KMS-11 (cell line): ENCODE measurements at regions not wholly inside any gene's neighbourhood (a gene's known extent, or its start where the extent isn't known, plus 50 kb on each side); places are given as distances from the start of the nearest gene placed in this dataset.

Source experiments
- H2AFZ ChIP-seq: fragments of 200-600 bp; sonication (generic); 2 replicates; pipeline ENCODE4 v1.6.1; 2016; ENCODE audit warnings: antibody characterized with exemption, mixed run types, low read depth
- H3K27ac ChIP-seq: fragments of 200-600 bp; sonication (generic); 2 replicates; pipeline ENCODE4 v1.6.1; 2016; ENCODE audit warnings: mild to moderate bottlenecking, mixed run types
- H3K27me3 ChIP-seq: fragments of 200-600 bp; sonication (generic); 2 replicates; pipeline ENCODE4 v1.6.1; 2017; ENCODE audit warnings: mild to moderate bottlenecking, low read depth, mixed run types, moderate library complexity; ENCODE audit not compliant: insufficient read depth
- H3K36me3 ChIP-seq: fragments of 200-600 bp; sonication (generic); 2 replicates; pipeline ENCODE4 v1.6.1; 2017; ENCODE audit warnings: mild to moderate bottlenecking, mixed run types; ENCODE audit not compliant: insufficient read depth
- H3K4me1 ChIP-seq: fragments of 200-600 bp; sonication (generic); 2 replicates; pipeline ENCODE4 v1.6.1; 2016; ENCODE audit warnings: mild to moderate bottlenecking, low read depth, mixed run types; ENCODE audit not compliant: poor library complexity, severe bottlenecking
- H3K4me2 ChIP-seq: fragments of 200-600 bp; sonication (generic); 2 replicates; pipeline ENCODE4 v1.7.0; 2016; ENCODE audit warnings: mild to moderate bottlenecking, mixed run types
- H3K4me3 ChIP-seq: fragments of 200-600 bp; sonication (generic); IDR thresholded peaks from 2 replicates; pipeline ENCODE4 v1.6.1; 2017; ENCODE audit warnings: low read depth, low read length, mixed read lengths; ENCODE audit not compliant: insufficient read depth
- H3K79me2 ChIP-seq: fragments of 200-600 bp; sonication (generic); 2 replicates; pipeline ENCODE4 v1.6.1; 2016; ENCODE audit warnings: low read depth, mixed run types; ENCODE audit not compliant: insufficient read depth
- H3K9ac ChIP-seq: fragments of 200-600 bp; sonication (generic); 2 replicates; pipeline ENCODE4 v1.6.1; 2016; ENCODE audit warnings: mild to moderate bottlenecking, mixed run types
- H4K20me1 ChIP-seq: fragments of 200-600 bp; sonication (generic); 2 replicates; pipeline ENCODE4 v1.6.1; 2016; ENCODE audit warnings: mild to moderate bottlenecking, mixed run types; ENCODE audit not compliant: insufficient read depth
- TF ChIP-seq, protein P1 (sequence below): fragments of 200-600 bp; sonication (generic); conservative IDR thresholded peaks from 2 replicates; pipeline ENCODE4 v1.6.1; 2017; ENCODE audit warnings: low read depth, mild to moderate bottlenecking, antibody characterized with exemption, low read length, moderate library complexity, mixed read lengths

DNA sequence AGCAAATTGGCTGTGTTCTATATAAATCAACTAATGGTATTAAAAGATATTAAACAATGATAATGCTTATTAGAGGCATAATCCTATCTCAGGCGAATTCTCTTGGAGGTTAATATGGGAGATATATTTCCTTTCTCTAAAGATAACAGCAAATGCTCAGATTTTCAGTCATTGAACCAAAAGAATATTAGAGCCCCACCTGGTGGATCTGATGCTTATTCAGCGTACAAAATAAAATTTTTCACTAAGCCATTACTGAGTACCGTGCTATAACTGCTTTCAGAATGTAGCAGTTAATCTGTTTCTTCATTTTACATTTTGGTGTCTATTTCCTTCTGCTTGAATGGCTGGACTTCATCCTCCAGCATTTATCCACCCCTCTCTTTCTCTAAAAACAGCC is 143.3 kb upstream of the IPO5 start:
- no peaks in the 10 kb centered on the region for H3K27me3 ChIP-seq
- no peak overlapping the region for H2AFZ ChIP-seq
- H3K4me1 ChIP-seq: no peaks in the 10 kb centered on the region
- H3K4me2 ChIP-seq: no peak overlapping the region
- H3K27ac ChIP-seq: no peak overlapping the region
- no peak overlapping the region for H3K4me3 ChIP-seq
- H3K79me2 ChIP-seq: no peaks in the 10 kb centered on the region
- no peaks in the 10 kb centered on the region for H3K36me3 ChIP-seq
- TF ChIP-seq, protein P1, sequence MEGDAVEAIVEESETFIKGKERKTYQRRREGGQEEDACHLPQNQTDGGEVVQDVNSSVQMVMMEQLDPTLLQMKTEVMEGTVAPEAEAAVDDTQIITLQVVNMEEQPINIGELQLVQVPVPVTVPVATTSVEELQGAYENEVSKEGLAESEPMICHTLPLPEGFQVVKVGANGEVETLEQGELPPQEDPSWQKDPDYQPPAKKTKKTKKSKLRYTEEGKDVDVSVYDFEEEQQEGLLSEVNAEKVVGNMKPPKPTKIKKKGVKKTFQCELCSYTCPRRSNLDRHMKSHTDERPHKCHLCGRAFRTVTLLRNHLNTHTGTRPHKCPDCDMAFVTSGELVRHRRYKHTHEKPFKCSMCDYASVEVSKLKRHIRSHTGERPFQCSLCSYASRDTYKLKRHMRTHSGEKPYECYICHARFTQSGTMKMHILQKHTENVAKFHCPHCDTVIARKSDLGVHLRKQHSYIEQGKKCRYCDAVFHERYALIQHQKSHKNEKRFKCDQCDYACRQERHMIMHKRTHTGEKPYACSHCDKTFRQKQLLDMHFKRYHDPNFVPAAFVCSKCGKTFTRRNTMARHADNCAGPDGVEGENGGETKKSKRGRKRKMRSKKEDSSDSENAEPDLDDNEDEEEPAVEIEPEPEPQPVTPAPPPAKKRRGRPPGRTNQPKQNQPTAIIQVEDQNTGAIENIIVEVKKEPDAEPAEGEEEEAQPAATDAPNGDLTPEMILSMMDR: no peak
- H4K20me1 ChIP-seq: no peaks in the 10 kb centered on the region
- no peak overlapping the region for H3K9ac ChIP-seq

- Histone ChIP-seq H3K4me2 (no peak overlapping the region), H3K79me2 (no peaks in the 10 kb centered on the region), H2AFZ (no peak overlapping the region), H3K36me3 (no peaks in the 10 kb centered on the region), H4K20me1 (no peaks in the 10 kb centered on the region), H3K4me1 (no peaks in the 10 kb centered on the region), H3K9ac (no peak overlapping the region), H3K27me3 (no peaks in the 10 kb centered on the region), H3K4me3 (no peak overlapping the region), H3K27ac (no peak overlapping the region)
- TF ChIP-seq, protein P1: no peak
Observed at GRCh38 chr13:97822377-97822776, 131.1 kb upstream of the IPO5 start.

DNA sequence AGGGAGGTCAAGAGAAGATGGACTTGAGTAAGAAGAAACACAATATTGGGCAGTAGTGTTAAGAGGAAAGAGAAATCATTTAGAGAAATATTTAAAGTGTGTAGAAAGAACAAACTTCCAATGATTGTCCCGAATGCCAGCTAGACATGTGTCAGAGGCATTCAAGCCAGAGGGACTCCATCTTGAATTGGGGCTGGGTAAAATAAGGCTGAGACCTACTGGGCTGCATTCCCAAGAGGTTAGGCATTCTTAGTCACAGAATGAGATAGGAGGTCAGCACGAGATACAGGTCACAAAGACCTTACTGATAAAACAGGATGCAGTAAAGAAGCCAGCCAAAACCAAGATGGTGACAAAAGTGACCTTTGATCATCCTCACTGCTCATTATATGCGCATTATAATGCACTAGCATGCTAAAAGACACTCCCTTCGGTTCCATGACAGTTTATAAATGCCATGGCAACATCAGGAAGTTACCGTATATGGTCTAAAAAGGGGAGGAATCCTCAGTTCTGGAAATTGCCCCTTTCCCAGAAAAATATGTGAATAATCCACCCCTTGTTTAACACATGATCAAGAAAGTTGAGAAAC is 127.0 kb upstream of the IPO5 start:
- no peaks in the 10 kb centered on the region for H3K36me3 ChIP-seq
- no peaks in the 10 kb centered on the region for H3K27me3 ChIP-seq
- no peaks in the 10 kb centered on the region for H3K79me2 ChIP-seq
- H3K4me2 ChIP-seq: no peak overlapping the region
- no peak overlapping the region for H2AFZ ChIP-seq
- no peaks in the 10 kb centered on the region for H3K4me1 ChIP-seq
- H3K4me3 ChIP-seq: no peak overlapping the region
- no peaks in the 10 kb centered on the region for H4K20me1 ChIP-seq
- TF ChIP-seq, protein P1: no peak
- no peak overlapping the region for H3K27ac ChIP-seq
- H3K9ac ChIP-seq: no peak overlapping the region

GRCh38 chr13:97834250-97834649 is 119.2 kb upstream of the IPO5 start:
- Histone ChIP-seq H3K4me1 (no peaks in the 10 kb centered on the region), H3K4me2 (no peak overlapping the region), H3K27me3 (no peaks in the 10 kb centered on the region), H4K20me1 (no peaks in the 10 kb centered on the region), H3K27ac (no peak overlapping the region), H2AFZ (no peak overlapping the region), H3K4me3 (no peak overlapping the region), H3K79me2 (no peaks in the 10 kb centered on the region), H3K9ac (no peak overlapping the region), H3K36me3 (no peaks in the 10 kb centered on the region)
- TF ChIP-seq, protein P1: no peak
